ENCODE measurements at regions not wholly inside any gene's neighbourhood (a gene's known extent, or its start where the extent isn't known, plus 50 kb on each side); places are given as distances from the start of the nearest gene placed in this dataset.

GRCh38 chr4:23567338-23567737, 322.5 kb downstream of the PPARGC1A start:
- H3K27me3 ChIP-seq (ENCODE audit: control insufficient read depth in 5 of 5, insufficient read depth in 4 of 5, low read length in 5 of 5): no peaks in the 10 kb centered on the region
- no peak overlapping the region for H3K9ac ChIP-seq (ENCODE audit: low read length in 5 of 5)

DNA sequence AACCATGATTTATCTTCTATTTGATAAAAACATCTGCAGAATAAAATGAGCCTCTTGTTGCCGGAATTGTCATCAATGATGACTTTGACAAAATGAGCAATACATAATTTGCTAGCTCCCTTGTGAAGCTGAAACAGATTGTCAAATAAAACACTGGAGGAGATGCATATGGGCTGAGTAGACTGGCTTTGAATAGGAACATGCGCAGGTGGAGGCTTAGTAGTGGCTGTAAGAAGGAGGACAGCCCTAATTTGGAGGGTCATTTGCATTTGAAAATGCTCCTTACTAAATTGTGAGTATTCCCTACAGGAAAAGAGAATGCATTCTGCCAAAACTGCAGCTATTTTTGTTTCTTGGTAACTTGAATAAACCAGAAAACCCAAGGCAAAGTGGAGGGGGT, 329.1 kb downstream of the PPARGC1A start:
- Histone ChIP-seq H3K27ac (ENCODE audit: low read depth, low read length) (no peak overlapping the region), H3K36me3 (ENCODE audit: control insufficient read depth in 5 of 5, insufficient read depth in 5 of 5, low read length in 5 of 5) (no peaks in the 10 kb centered on the region), H3K4me3 (ENCODE audit: low read depth in 1 of 5, low read length in 5 of 5) (no peak overlapping the region), H3K27me3 (ENCODE audit: control insufficient read depth in 5 of 5, insufficient read depth in 4 of 5, low read length in 5 of 5) (no peaks in the 10 kb centered on the region), H3K9me3 (ENCODE audit: control insufficient read depth in 5 of 5, low read length in 5 of 5) (peaks cover 0 to 2% (median 0%) of the 10 kb centered on the region in 5 donors), H3K4me1 (ENCODE audit: control insufficient read depth in 5 of 5, insufficient read depth in 5 of 5, low read length in 5 of 5) (no peaks in the 10 kb centered on the region), H3K9ac (ENCODE audit: low read length in 5 of 5) (no peak overlapping the region)

More at GRCh38 chr4:23567338-23567737, 322.5 kb downstream of the PPARGC1A start:
- Histone ChIP-seq H3K4me1 (ENCODE audit: control insufficient read depth in 5 of 5, insufficient read depth in 5 of 5, low read length in 5 of 5) (no peaks in the 10 kb centered on the region), H3K27ac (ENCODE audit: low read depth, low read length) (no peak overlapping the region), H3K36me3 (ENCODE audit: control insufficient read depth in 5 of 5, insufficient read depth in 5 of 5, low read length in 5 of 5) (no peaks in the 10 kb centered on the region), H3K4me3 (ENCODE audit: low read depth in 1 of 5, low read length in 5 of 5) (no peak overlapping the region), H3K9me3 (ENCODE audit: control insufficient read depth in 5 of 5, low read length in 5 of 5) (peaks cover 0 to 2% (median 0%) of the 10 kb centered on the region in 5 donors)

GRCh38 chr4:23558101-23558500, 331.7 kb downstream of the PPARGC1A start:
- Histone ChIP-seq H3K27ac (ENCODE audit: low read depth, low read length) (no peak overlapping the region), H3K36me3 (ENCODE audit: control insufficient read depth in 5 of 5, insufficient read depth in 5 of 5, low read length in 5 of 5) (no peaks in the 10 kb centered on the region), H3K9ac (ENCODE audit: low read length in 5 of 5) (no peak overlapping the region), H3K27me3 (ENCODE audit: control insufficient read depth in 5 of 5, insufficient read depth in 4 of 5, low read length in 5 of 5) (no peaks in the 10 kb centered on the region), H3K4me3 (ENCODE audit: low read depth in 1 of 5, low read length in 5 of 5) (no peak overlapping the region), H3K4me1 (ENCODE audit: control insufficient read depth in 5 of 5, insufficient read depth in 5 of 5, low read length in 5 of 5) (no peaks in the 10 kb centered on the region), H3K9me3 (ENCODE audit: control insufficient read depth in 5 of 5, low read length in 5 of 5) (peaks cover 0 to 4% (median 1%) of the 10 kb centered on the region in 5 donors)

- Histone ChIP-seq H3K36me3 (ENCODE audit: control insufficient read depth in 5 of 5, insufficient read depth in 5 of 5, low read length in 5 of 5) (no peaks in the 10 kb centered on the region), H3K9ac (ENCODE audit: low read length in 5 of 5) (no peak overlapping the region), H3K27ac (ENCODE audit: low read depth, low read length) (no peak overlapping the region), H3K27me3 (ENCODE audit: control insufficient read depth in 5 of 5, insufficient read depth in 4 of 5, low read length in 5 of 5) (no peaks in the 10 kb centered on the region), H3K4me3 (ENCODE audit: low read depth in 1 of 5, low read length in 5 of 5) (no peak overlapping the region), H3K9me3 (ENCODE audit: control insufficient read depth in 5 of 5, low read length in 5 of 5) (no peaks in the 10 kb centered on the region), H3K4me1 (ENCODE audit: control insufficient read depth in 5 of 5, insufficient read depth in 5 of 5, low read length in 5 of 5) (peaks cover 0 to 8% (median 0%) of the 10 kb centered on the region in 5 donors)
These were observed 342.2 kb downstream of the PPARGC1A start for GRCh38 chr4:23547601-23548000.

DNA sequence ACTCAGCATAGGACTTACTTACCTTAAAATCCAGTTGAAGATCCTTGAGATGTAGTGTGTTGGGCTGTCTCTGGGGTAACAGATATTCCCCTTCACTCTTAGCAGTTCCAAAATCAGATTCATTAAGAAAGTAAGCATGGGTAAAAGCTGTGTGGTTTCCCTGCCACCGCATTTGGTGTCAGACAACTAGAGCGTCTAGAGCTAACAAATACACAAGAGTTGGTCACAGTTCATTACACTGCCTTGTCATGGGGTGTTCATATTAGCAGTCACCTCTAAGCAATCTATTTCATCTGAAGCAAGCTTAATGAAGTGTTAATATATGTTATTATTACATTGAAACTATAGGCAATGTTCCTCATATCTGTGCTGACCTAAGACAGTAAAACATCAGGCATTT, 342.8 kb downstream of the PPARGC1A start:
- no peak overlapping the region for H3K9ac ChIP-seq (ENCODE audit: low read length in 5 of 5)
- no peak overlapping the region for H3K4me3 ChIP-seq (ENCODE audit: low read depth in 1 of 5, low read length in 5 of 5)
- no peaks in the 10 kb centered on the region for H3K9me3 ChIP-seq (ENCODE audit: control insufficient read depth in 5 of 5, low read length in 5 of 5)
- H3K27ac ChIP-seq (ENCODE audit: low read depth, low read length): no peak overlapping the region
- H3K4me1 ChIP-seq (ENCODE audit: control insufficient read depth in 5 of 5, insufficient read depth in 5 of 5, low read length in 5 of 5): peaks cover 0 to 8% (median 0%) of the 10 kb centered on the region in 5 donors
- no peaks in the 10 kb centered on the region for H3K36me3 ChIP-seq (ENCODE audit: control insufficient read depth in 5 of 5, insufficient read depth in 5 of 5, low read length in 5 of 5)
- H3K27me3 ChIP-seq (ENCODE audit: control insufficient read depth in 5 of 5, insufficient read depth in 4 of 5, low read length in 5 of 5): no peaks in the 10 kb centered on the region

GRCh38 chr4:23539969-23540569, 349.8 kb downstream of the PPARGC1A start:
- Histone ChIP-seq H3K4me1 (ENCODE audit: control insufficient read depth in 5 of 5, insufficient read depth in 5 of 5, low read length in 5 of 5) (no peaks in the 10 kb centered on the region), H3K27me3 (ENCODE audit: control insufficient read depth in 5 of 5, insufficient read depth in 4 of 5, low read length in 5 of 5) (no peaks in the 10 kb centered on the region), H3K9me3 (ENCODE audit: control insufficient read depth in 5 of 5, low read length in 5 of 5) (no peaks in the 10 kb centered on the region), H3K4me3 (ENCODE audit: low read depth in 1 of 5, low read length in 5 of 5) (no peak overlapping the region), H3K9ac (ENCODE audit: low read length in 5 of 5) (no peak overlapping the region), H3K27ac (ENCODE audit: low read depth, low read length) (no peak overlapping the region), H3K36me3 (ENCODE audit: control insufficient read depth in 5 of 5, insufficient read depth in 5 of 5, low read length in 5 of 5) (no peaks in the 10 kb centered on the region)

DNA sequence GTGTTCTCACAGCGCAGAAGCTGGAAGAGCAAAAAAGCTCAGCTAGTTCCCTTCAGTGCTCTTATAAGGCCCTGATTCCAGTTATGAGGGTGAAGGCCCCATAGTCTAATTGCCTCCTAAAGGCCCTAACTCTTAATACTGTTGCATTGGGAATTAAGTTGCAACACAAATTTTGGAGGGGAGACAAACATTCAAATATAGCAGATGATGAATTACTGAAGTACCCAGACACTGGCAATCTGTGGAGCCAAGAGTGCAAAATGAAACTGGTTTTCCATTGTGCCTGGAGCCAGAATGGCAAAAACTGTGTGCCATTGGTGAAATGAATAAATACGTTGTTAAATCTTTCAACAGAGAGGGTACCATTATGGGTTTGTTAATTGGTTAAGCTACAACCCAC, 356.0 kb downstream of the PPARGC1A start:
- Histone ChIP-seq H3K4me1 (ENCODE audit: control insufficient read depth in 5 of 5, insufficient read depth in 5 of 5, low read length in 5 of 5) (peaks cover 0 to 4% (median 0%) of the 10 kb centered on the region in 5 donors), H3K9me3 (ENCODE audit: control insufficient read depth in 5 of 5, low read length in 5 of 5) (peaks cover 0 to 7% (median 0%) of the 10 kb centered on the region in 5 donors), H3K36me3 (ENCODE audit: control insufficient read depth in 5 of 5, insufficient read depth in 5 of 5, low read length in 5 of 5) (no peaks in the 10 kb centered on the region), H3K27ac (ENCODE audit: low read depth, low read length) (no peak overlapping the region), H3K27me3 (ENCODE audit: control insufficient read depth in 5 of 5, insufficient read depth in 4 of 5, low read length in 5 of 5) (no peaks in the 10 kb centered on the region), H3K4me3 (ENCODE audit: low read depth in 1 of 5, low read length in 5 of 5) (no peak overlapping the region), H3K9ac (ENCODE audit: low read length in 5 of 5) (no peak overlapping the region)

- Histone ChIP-seq H3K9ac (ENCODE audit: low read length in 5 of 5) (no peak overlapping the region), H3K27me3 (ENCODE audit: control insufficient read depth in 5 of 5, insufficient read depth in 4 of 5, low read length in 5 of 5) (no peaks in the 10 kb centered on the region), H3K27ac (ENCODE audit: low read depth, low read length) (no peak overlapping the region), H3K36me3 (ENCODE audit: control insufficient read depth in 5 of 5, insufficient read depth in 5 of 5, low read length in 5 of 5) (no peaks in the 10 kb centered on the region), H3K4me1 (ENCODE audit: control insufficient read depth in 5 of 5, insufficient read depth in 5 of 5, low read length in 5 of 5) (no peaks in the 10 kb centered on the region), H3K4me3 (ENCODE audit: low read depth in 1 of 5, low read length in 5 of 5) (no peak overlapping the region), H3K9me3 (ENCODE audit: control insufficient read depth in 5 of 5, low read length in 5 of 5) (peaks cover 0 to 6% (median 3%) of the 10 kb centered on the region in 5 donors)
These were observed 373.1 kb downstream of the PPARGC1A start for GRCh38 chr4:23516716-23517115.

- Histone ChIP-seq H3K9ac (ENCODE audit: low read length in 5 of 5) (no peak overlapping the region), H3K27ac (ENCODE audit: low read depth, low read length) (no peak overlapping the region)
These were observed 385.8 kb downstream of the PPARGC1A start for GRCh38 chr4:23504083-23504482.

GRCh38 chr4:23500894-23501449, 388.9 kb downstream of the PPARGC1A start:
- no peaks in the 10 kb centered on the region for H3K36me3 ChIP-seq (ENCODE audit: control insufficient read depth in 5 of 5, insufficient read depth in 5 of 5, low read length in 5 of 5)
- peaks cover 0 to 4% (median 0%) of the 10 kb centered on the region in 5 donors for H3K9me3 ChIP-seq (ENCODE audit: control insufficient read depth in 5 of 5, low read length in 5 of 5)
- no peak overlapping the region for H3K27ac ChIP-seq (ENCODE audit: low read depth, low read length)
- no peak overlapping the region for H3K4me3 ChIP-seq (ENCODE audit: low read depth in 1 of 5, low read length in 5 of 5)
- no peak overlapping the region for H3K9ac ChIP-seq (ENCODE audit: low read length in 5 of 5)
- H3K27me3 ChIP-seq (ENCODE audit: control insufficient read depth in 5 of 5, insufficient read depth in 4 of 5, low read length in 5 of 5): no peaks in the 10 kb centered on the region
- no peaks in the 10 kb centered on the region for H3K4me1 ChIP-seq (ENCODE audit: control insufficient read depth in 5 of 5, insufficient read depth in 5 of 5, low read length in 5 of 5)

More at GRCh38 chr4:23504083-23504482, 385.8 kb downstream of the PPARGC1A start:
- Histone ChIP-seq H3K9me3 (ENCODE audit: control insufficient read depth in 5 of 5, low read length in 5 of 5) (no peaks in the 10 kb centered on the region), H3K27me3 (ENCODE audit: control insufficient read depth in 5 of 5, insufficient read depth in 4 of 5, low read length in 5 of 5) (no peaks in the 10 kb centered on the region), H3K4me1 (ENCODE audit: control insufficient read depth in 5 of 5, insufficient read depth in 5 of 5, low read length in 5 of 5) (no peaks in the 10 kb centered on the region), H3K4me3 (ENCODE audit: low read depth in 1 of 5, low read length in 5 of 5) (no peak overlapping the region), H3K36me3 (ENCODE audit: control insufficient read depth in 5 of 5, insufficient read depth in 5 of 5, low read length in 5 of 5) (no peaks in the 10 kb centered on the region)
